ENCODE measurements at regions not wholly inside any gene's neighbourhood (a gene's known extent, or its start where the extent isn't known, plus 50 kb on each side); places are given as distances from the start of the nearest gene placed in this dataset.

DNA sequence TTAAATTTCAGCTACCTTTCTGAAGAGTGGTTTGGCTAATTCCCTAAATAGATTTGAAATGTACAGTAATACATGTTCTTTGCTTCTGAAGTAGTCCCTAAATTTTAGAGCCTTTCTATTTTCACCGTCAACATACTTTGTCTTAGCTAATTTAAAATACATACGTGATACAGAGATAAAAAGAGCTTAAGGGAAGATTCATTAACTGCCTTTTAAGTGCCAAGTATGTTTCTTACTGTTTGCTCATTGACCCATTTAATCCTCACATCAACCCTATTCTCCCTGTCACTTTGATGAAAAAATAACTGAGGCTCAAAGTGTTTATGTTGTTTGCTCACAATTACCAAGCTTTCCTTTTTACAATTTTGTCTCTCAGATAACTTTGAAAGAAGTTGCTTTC is 118.6 kb upstream of the CDH7 start:
- no peak overlapping the region for H3K4me2 ChIP-seq (ENCODE audit: extremely low read depth, insufficient read depth, low read length)
- no peak overlapping the region for H2AFZ ChIP-seq (ENCODE audit: low read length)

GRCh38 chr18:65631766-65632165 is 119.0 kb upstream of the CDH7 start:
- Histone ChIP-seq H3K9me3 (ENCODE audit: control insufficient read depth, insufficient read depth, low read depth, low read length) (no peaks in the 10 kb centered on the region), H3K4me2 (ENCODE audit: extremely low read depth, insufficient read depth, low read length) (no peak overlapping the region), H3K4me3 (replicated peaks in 1 of 4; ENCODE audit: control extremely low read depth in 1 of 4, insufficient read depth in 1 of 4, low read depth in 3 of 4, low read length in 4 of 4) (no peak overlapping the region), H3K36me3 (ENCODE audit: control insufficient read depth, insufficient read depth, low read length) (no peaks in the 10 kb centered on the region), H3K79me2 (ENCODE audit: control insufficient read depth, insufficient read depth, low read length) (no peaks in the 10 kb centered on the region), H4K20me1 (ENCODE audit: control insufficient read depth, extremely low read depth, insufficient read depth, low read length) (no peaks in the 10 kb centered on the region), H3K4me1 (ENCODE audit: control insufficient read depth, extremely low read depth, insufficient read depth, low read length) (no peaks in the 10 kb centered on the region), H3K27me3 (ENCODE audit: control insufficient read depth, insufficient read depth, low read length) (no peaks in the 10 kb centered on the region), H2AFZ (ENCODE audit: low read length) (no peak overlapping the region), H3K9ac (ENCODE audit: insufficient read depth, low read length) (no peak overlapping the region), H3K27ac (ENCODE audit: insufficient read depth, low read length) (no peak overlapping the region)
- TF ChIP-seq CTCF (conservative IDR thresholded peaks at IDR 0.05 in 1 of 2, IDR thresholded peaks at IDR 0.05 in 1 of 2; ENCODE audit: low read depth in 1 of 2, low read length in 2 of 2) (no peak), EZH2 (IDR thresholded peaks at IDR 0.05; ENCODE audit: low read length, missing control alignments) (no peak)
- DNase-seq (ENCODE audit: low read depth in 2 of 2), result no peak

More for the DNA sequence above, 118.6 kb upstream of the CDH7 start:
- Histone ChIP-seq H3K27ac (ENCODE audit: insufficient read depth, low read length) (no peak overlapping the region), H3K79me2 (ENCODE audit: control insufficient read depth, insufficient read depth, low read length) (no peaks in the 10 kb centered on the region), H3K36me3 (ENCODE audit: control insufficient read depth, insufficient read depth, low read length) (no peaks in the 10 kb centered on the region), H3K4me3 (replicated peaks in 1 of 4; ENCODE audit: control extremely low read depth in 1 of 4, insufficient read depth in 1 of 4, low read depth in 3 of 4, low read length in 4 of 4) (no peak overlapping the region), H3K9me3 (ENCODE audit: control insufficient read depth, insufficient read depth, low read depth, low read length) (no peaks in the 10 kb centered on the region), H3K9ac (ENCODE audit: insufficient read depth, low read length) (no peak overlapping the region), H3K4me1 (ENCODE audit: control insufficient read depth, extremely low read depth, insufficient read depth, low read length) (no peaks in the 10 kb centered on the region), H3K27me3 (ENCODE audit: control insufficient read depth, insufficient read depth, low read length) (no peaks in the 10 kb centered on the region), H4K20me1 (ENCODE audit: control insufficient read depth, extremely low read depth, insufficient read depth, low read length) (no peaks in the 10 kb centered on the region)
- no peak for DNase-seq (ENCODE audit: low read depth in 2 of 2)
- no peak for TF ChIP-seq CTCF (conservative IDR thresholded peaks at IDR 0.05 in 1 of 2, IDR thresholded peaks at IDR 0.05 in 1 of 2; ENCODE audit: low read depth in 1 of 2, low read length in 2 of 2)

- H4K20me1 ChIP-seq (ENCODE audit: control insufficient read depth, extremely low read depth, insufficient read depth, low read length), result no peaks in the 10 kb centered on the region
- no peak for DNase-seq (ENCODE audit: low read depth in 2 of 2)
- H3K9me3 ChIP-seq (ENCODE audit: control insufficient read depth, insufficient read depth, low read depth, low read length), result no peaks in the 10 kb centered on the region
- H3K36me3 ChIP-seq (ENCODE audit: control insufficient read depth, insufficient read depth, low read length), result no peaks in the 10 kb centered on the region
- H3K4me1 ChIP-seq (ENCODE audit: control insufficient read depth, extremely low read depth, insufficient read depth, low read length), result no peaks in the 10 kb centered on the region
- no peak overlapping the region for H3K9ac ChIP-seq (ENCODE audit: insufficient read depth, low read length)
- no peak overlapping the region for H3K27ac ChIP-seq (ENCODE audit: insufficient read depth, low read length)
- no peaks in the 10 kb centered on the region for H3K27me3 ChIP-seq (ENCODE audit: control insufficient read depth, insufficient read depth, low read length)
- TF ChIP-seq CTCF (conservative IDR thresholded peaks at IDR 0.05 in 1 of 2, IDR thresholded peaks at IDR 0.05 in 1 of 2; ENCODE audit: low read depth in 1 of 2, low read length in 2 of 2), result no peak
- TF ChIP-seq EZH2 (IDR thresholded peaks at IDR 0.05; ENCODE audit: low read length, missing control alignments), result no peak
- no peak overlapping the region for H3K4me3 ChIP-seq (replicated peaks in 1 of 4; ENCODE audit: control extremely low read depth in 1 of 4, insufficient read depth in 1 of 4, low read depth in 3 of 4, low read length in 4 of 4)
- no peak overlapping the region for H2AFZ ChIP-seq (ENCODE audit: low read length)
- H3K4me2 ChIP-seq (ENCODE audit: extremely low read depth, insufficient read depth, low read length), result no peak overlapping the region
- no peaks in the 10 kb centered on the region for H3K79me2 ChIP-seq (ENCODE audit: control insufficient read depth, insufficient read depth, low read length)
Measured at GRCh38 chr18:65628390-65628789, 122.4 kb upstream of the CDH7 start.

Measured in fibroblast of lung (primary cell).